GM12892 (cell line): ENCODE measurements at regions not wholly inside any gene's neighbourhood (a gene's known extent, or its start where the extent isn't known, plus 50 kb on each side); places are given as distances from the start of the nearest gene placed in this dataset.

Experiments
- POLR2A ChIP-seq: IDR thresholded peaks from 2 replicates; pipeline ENCODE4 v1.6.1; 2011; ENCODE audit warnings: low read depth, low read length, control low read depth
- POLR2AphosphoS5 ChIP-seq: IDR thresholded peaks from 2 replicates; pipeline ENCODE4 v1.6.1; 2011; ENCODE audit warnings: low read depth, low read length, control low read depth

GRCh38 chrX:45765281-45765680, 564.6 kb upstream of the DIPK2B start:
- TF ChIP-seq POLR2A (no peak), POLR2AphosphoS5 (no peak)
